MCF 10A (cell line): ENCODE measurements at regions not wholly inside any gene's neighbourhood (a gene's known extent, or its start where the extent isn't known, plus 50 kb on each side); places are given as distances from the start of the nearest gene placed in this dataset.

Experiments used
- BruUV-seq: library from RNA; stranded (reverse); fragments of 400-500 nt; replicated peaks from 2 replicates; lab custom pipeline; 2021; lab: Mats Ljungman, UMichigan
- CTCF ChIA-PET: fragments of 300-600 bp; sonication (Branson Sonifier 250); formaldehyde crosslinking; extraction: SDS; loops from one replicate; lab custom pipeline; 2021; ENCODE audit warnings: antibody characterized with exemption, inconsistent platforms; lab: Yijun Ruan, JAX
- POLR2A ChIA-PET: fragments of 300-600, 350-650 bp; sonication (Branson Sonifier 250); formaldehyde crosslinking; extraction: SDS; loops from one replicate; lab custom pipeline; 2020; ENCODE audit warnings: antibody characterized with exemption, inconsistent platforms; lab: Yijun Ruan, JAX
- DNase-seq: peaks from one replicate; pipeline ENCODE4 v3.0.0-alpha.2; 2018; ENCODE audit not compliant: unreplicated experiment
- H3K27ac Mint-ChIP-seq: one replicate; pipeline ENCODE4 v1.8.0; 2022; ENCODE audit warnings: mild to moderate bottlenecking, low read depth, mixed read lengths; ENCODE audit not compliant: unreplicated experiment
- H3K27me3 Mint-ChIP-seq: one replicate; pipeline ENCODE4 v1.8.0; 2022; ENCODE audit warnings: mixed read lengths; ENCODE audit not compliant: insufficient read depth, unreplicated experiment
- H3K36me3 Mint-ChIP-seq: one replicate; pipeline ENCODE4 v1.8.0; 2022; ENCODE audit warnings: mild to moderate bottlenecking, moderate library complexity, mixed read lengths; ENCODE audit not compliant: insufficient read depth, unreplicated experiment
- H3K4me1 Mint-ChIP-seq: one replicate; pipeline ENCODE4 v1.8.0; 2022; ENCODE audit warnings: mixed read lengths; ENCODE audit not compliant: insufficient read depth, unreplicated experiment
- H3K4me3 Mint-ChIP-seq: one replicate; pipeline ENCODE4 v1.8.0; 2022; ENCODE audit warnings: mild to moderate bottlenecking, moderate library complexity, mixed read lengths; ENCODE audit not compliant: unreplicated experiment
- H3K9me3 Mint-ChIP-seq: one replicate; pipeline ENCODE4 v1.8.0; 2022; ENCODE audit warnings: mixed read lengths; ENCODE audit not compliant: unreplicated experiment
- intact Hi-C: fragments of 100-400 bp; cut with micrococcal nuclease; formaldehyde crosslinking; loops from 2 replicates; pipeline ENCODE4 v1.14.1; 2022
- TF ChIP-seq, protein P1 (sequence below): fragments of 200-600 bp; IDR thresholded peaks from one replicate; pipeline ENCODE4 v1.8.0; 2022; ENCODE audit warnings: antibody characterized with exemption, mild to moderate bottlenecking; ENCODE audit not compliant: unreplicated experiment

DNA sequence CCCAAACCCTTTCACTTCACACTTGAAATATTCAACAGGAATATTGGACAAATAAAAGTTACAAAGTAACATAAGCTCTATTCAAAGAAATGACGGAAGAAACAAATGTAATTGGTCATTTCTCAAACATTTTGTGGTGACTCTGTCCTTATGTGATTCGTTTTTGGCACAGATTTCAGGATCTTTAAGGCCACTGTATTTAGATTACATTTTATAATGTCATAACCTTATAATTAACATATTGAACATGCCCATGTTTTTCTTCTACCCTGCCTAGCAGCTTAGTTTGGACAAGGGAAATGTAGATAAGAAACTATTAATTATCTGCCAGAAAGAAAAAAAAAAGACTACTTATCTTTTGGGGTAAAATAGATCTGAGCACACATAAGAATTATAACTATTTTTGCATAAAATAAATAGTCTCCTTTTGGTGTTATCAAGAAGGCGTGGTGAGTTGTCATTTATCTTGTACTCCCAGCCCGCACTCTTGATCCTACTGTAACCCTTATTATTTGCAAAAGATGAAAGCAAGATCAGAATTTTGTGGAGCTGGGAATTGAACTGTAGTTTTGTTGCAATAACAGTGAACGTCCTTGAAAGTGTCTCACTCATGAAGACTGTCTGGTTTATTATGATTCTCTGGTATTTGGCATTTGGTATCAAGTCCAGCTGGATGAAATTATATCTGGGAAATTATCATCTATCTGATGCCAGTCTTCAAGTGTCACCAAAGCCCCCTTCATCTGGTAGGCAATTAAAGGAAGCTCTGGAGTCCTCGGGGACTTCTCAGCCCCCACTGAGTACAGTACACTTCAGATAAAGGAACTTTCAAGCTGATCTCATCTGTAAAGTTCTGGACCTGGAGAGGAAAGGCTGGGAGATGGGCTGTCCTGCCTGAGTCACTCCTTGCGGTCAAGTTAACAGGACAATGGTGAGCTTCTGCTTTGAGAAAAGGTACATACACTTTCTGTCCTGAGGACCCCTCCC is 175.7 kb upstream of the INHBA start:
- Mint-ChIP-seq H3K9me3 (no peaks in the 10 kb centered on the region), H3K4me3 (no peak overlapping the region), H3K36me3 (no peaks in the 10 kb centered on the region), H3K4me1 (no peaks in the 10 kb centered on the region), H3K27ac (no peak overlapping the region), H3K27me3 (peaks cover 18% of the 10 kb centered on the region)
- no TSS peak for BruUV-seq
- POLR2A ChIA-PET: no interaction called here
- DNase-seq: no peak
- CTCF ChIA-PET: interaction anchor here (0.6 to 1.2 kb wide), 3 partner anchors 10 to 643 kb away, joined by 3 to 5 read pairs (median 3); no protein-coding TSS in a partner anchor
- intact Hi-C loops: no loop called here
- TF ChIP-seq, protein P1, sequence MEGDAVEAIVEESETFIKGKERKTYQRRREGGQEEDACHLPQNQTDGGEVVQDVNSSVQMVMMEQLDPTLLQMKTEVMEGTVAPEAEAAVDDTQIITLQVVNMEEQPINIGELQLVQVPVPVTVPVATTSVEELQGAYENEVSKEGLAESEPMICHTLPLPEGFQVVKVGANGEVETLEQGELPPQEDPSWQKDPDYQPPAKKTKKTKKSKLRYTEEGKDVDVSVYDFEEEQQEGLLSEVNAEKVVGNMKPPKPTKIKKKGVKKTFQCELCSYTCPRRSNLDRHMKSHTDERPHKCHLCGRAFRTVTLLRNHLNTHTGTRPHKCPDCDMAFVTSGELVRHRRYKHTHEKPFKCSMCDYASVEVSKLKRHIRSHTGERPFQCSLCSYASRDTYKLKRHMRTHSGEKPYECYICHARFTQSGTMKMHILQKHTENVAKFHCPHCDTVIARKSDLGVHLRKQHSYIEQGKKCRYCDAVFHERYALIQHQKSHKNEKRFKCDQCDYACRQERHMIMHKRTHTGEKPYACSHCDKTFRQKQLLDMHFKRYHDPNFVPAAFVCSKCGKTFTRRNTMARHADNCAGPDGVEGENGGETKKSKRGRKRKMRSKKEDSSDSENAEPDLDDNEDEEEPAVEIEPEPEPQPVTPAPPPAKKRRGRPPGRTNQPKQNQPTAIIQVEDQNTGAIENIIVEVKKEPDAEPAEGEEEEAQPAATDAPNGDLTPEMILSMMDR: no peak

DNA sequence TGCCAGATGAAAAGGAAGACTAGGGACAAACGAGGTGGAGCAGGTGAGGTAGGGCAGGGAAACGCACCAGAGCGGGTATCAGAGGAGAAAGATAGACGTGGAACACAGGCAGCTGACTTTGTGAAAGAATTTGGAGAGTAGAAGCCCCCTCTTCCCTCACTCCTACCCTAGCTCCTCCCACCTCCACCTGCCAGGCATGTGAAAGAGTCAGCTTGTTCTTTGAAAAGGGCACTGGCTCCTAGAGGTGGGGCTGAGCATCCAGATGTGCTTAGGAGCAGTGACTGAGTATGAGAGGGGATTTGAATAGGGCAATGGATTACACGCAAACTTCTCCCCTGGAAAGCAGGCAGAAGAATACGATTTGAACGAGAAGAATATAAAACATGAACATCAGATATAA is 174.2 kb upstream of the INHBA start:
- ChIA-PET POLR2A (no interaction called here), CTCF (no interaction called here)
- Mint-ChIP-seq H3K27ac (no peak overlapping the region), H3K27me3 (peaks cover 24% of the 10 kb centered on the region), H3K4me3 (no peak overlapping the region), H3K36me3 (no peaks in the 10 kb centered on the region), H3K9me3 (no peaks in the 10 kb centered on the region), H3K4me1 (no peaks in the 10 kb centered on the region)
- DNase-seq: no peak
- BruUV-seq: no TSS peak
- intact Hi-C loops: no loop called here
- TF ChIP-seq, protein P1: no peak

DNA sequence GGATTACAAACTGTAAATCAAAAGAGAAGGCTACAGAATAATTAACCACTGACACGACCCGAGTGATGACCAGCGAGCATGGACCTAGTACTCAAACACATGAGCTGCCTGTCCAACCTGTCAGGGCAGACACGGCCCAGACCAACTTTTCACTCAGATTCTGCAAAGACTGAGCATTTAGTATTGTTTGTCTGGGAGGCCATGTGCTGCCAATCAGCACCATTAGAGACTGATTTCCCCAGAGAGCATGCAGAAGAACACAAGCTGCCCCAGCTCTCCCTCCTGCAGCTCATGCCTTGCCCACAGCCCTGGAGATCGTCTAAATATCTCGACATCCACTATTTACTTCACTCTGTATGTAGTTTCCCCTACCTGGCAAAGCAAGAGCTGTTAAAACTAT is 172.6 kb upstream of the INHBA start:
- Mint-ChIP-seq H3K4me3 (no peak overlapping the region), H3K27me3 (peaks cover 24% of the 10 kb centered on the region), H3K4me1 (no peaks in the 10 kb centered on the region), H3K9me3 (no peaks in the 10 kb centered on the region), H3K27ac (no peak overlapping the region), H3K36me3 (no peaks in the 10 kb centered on the region)
- intact Hi-C loops: no loop called here
- BruUV-seq: no TSS peak
- ChIA-PET POLR2A (interaction anchor here (0.6 to 1.2 kb wide), 3 partner anchors 13 to 1031 kb away, joined by 3 to 4 read pairs (median 3); no protein-coding TSS in a partner anchor), CTCF (interaction anchor here (0.6 to 0.7 kb wide), 3 partner anchors 462 to 1724 kb away, joined by 3 read pairs; no protein-coding TSS in a partner anchor)
- TF ChIP-seq, protein P1: no peak
- no peak for DNase-seq

DNA sequence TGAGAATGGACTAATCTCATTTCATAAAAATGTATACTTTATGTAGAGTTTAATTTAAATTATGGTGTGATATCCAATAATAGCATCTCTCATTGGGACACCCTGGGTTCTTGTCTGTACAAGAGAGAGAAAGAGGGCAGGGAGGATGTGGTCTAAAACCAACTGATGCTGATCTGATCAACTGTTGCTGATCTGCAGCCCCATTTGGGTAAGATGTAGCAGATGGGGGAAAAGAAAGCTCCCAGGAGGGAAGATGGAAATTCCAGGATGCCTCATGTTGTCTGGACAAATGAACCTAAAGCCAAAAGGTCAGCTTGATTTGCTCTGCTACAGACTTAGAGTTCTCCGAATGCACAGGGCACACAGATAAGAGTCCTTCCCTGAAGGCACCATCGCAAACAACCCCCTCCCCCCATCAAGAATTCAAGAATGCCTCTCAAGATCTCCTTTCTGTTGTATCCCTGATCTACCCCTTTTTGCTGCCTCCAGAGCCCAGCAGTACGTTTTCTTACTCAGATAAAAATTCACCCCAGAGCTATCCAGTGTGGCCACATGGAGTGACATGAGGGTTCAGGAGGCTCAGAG is 171.4 kb upstream of the INHBA start:
- Mint-ChIP-seq H3K27ac (no peak overlapping the region), H3K36me3 (no peaks in the 10 kb centered on the region)

More for the DNA sequence above, 171.4 kb upstream of the INHBA start:
- BruUV-seq: no TSS peak
- no peak overlapping the region for H3K4me3 Mint-ChIP-seq
- H3K27me3 Mint-ChIP-seq: peaks cover 24% of the 10 kb centered on the region
- H3K9me3 Mint-ChIP-seq: no peaks in the 10 kb centered on the region
- peaks cover 6% of the 10 kb centered on the region for H3K4me1 Mint-ChIP-seq
- ChIA-PET CTCF (no interaction called here), POLR2A (interaction anchor here (0.6 kb wide), 2 partner anchors 56 to 1711 kb away, joined by 3 read pairs; no protein-coding TSS in a partner anchor)
- intact Hi-C loops: no loop called here
- no peak for DNase-seq
- TF ChIP-seq, protein P1: no peak
